ENCODE measurements at regions not wholly inside any gene's neighbourhood (a gene's known extent, or its start where the extent isn't known, plus 50 kb on each side); places are given as distances from the start of the nearest gene placed in this dataset.

- TF ChIP-seq CTCF (IDR thresholded peaks at IDR 0.05; ENCODE audit: low read depth, low read length, missing input control) (no peak), RAD21 (IDR thresholded peaks at IDR 0.05) (no peak), ZBTB33 (IDR thresholded peaks at IDR 0.05) (no peak), GABPA (IDR thresholded peaks at IDR 0.05 in 1 of 2, conservative IDR thresholded peaks at IDR 0.05 in 1 of 2) (no peak), EGR1 (IDR thresholded peaks at IDR 0.05; ENCODE audit: low read depth in 2 of 2) (no peak), HNF4G (IDR thresholded peaks at IDR 0.05) (no peak), YY1 (IDR thresholded peaks at IDR 0.05) (no peak)
- TF ChIP-seq, protein P1, sequence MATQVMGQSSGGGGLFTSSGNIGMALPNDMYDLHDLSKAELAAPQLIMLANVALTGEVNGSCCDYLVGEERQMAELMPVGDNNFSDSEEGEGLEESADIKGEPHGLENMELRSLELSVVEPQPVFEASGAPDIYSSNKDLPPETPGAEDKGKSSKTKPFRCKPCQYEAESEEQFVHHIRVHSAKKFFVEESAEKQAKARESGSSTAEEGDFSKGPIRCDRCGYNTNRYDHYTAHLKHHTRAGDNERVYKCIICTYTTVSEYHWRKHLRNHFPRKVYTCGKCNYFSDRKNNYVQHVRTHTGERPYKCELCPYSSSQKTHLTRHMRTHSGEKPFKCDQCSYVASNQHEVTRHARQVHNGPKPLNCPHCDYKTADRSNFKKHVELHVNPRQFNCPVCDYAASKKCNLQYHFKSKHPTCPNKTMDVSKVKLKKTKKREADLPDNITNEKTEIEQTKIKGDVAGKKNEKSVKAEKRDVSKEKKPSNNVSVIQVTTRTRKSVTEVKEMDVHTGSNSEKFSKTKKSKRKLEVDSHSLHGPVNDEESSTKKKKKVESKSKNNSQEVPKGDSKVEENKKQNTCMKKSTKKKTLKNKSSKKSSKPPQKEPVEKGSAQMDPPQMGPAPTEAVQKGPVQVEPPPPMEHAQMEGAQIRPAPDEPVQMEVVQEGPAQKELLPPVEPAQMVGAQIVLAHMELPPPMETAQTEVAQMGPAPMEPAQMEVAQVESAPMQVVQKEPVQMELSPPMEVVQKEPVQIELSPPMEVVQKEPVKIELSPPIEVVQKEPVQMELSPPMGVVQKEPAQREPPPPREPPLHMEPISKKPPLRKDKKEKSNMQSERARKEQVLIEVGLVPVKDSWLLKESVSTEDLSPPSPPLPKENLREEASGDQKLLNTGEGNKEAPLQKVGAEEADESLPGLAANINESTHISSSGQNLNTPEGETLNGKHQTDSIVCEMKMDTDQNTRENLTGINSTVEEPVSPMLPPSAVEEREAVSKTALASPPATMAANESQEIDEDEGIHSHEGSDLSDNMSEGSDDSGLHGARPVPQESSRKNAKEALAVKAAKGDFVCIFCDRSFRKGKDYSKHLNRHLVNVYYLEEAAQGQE (IDR thresholded peaks at IDR 0.05), result no peak
Measured at GRCh38 chr5:67337751-67338150, 141.2 kb upstream of the CD180 start.

Measured in liver (tissue), 3 donors.